H9 (cell line): ENCODE measurements at regions not wholly inside any gene's neighbourhood (a gene's known extent, or its start where the extent isn't known, plus 50 kb on each side); places are given as distances from the start of the nearest gene placed in this dataset.

Source experiments
- DNase-seq: peaks from one replicate; pipeline ENCODE4 v3.0.0-alpha.2; 2017
- H2AFZ ChIP-seq: one replicate; pipeline ENCODE4 v1.6.1; 2013; ENCODE audit warnings: mild to moderate bottlenecking, low read length, control low read depth, moderate library complexity
- H2AK5ac ChIP-seq: 2 replicates; pipeline ENCODE4 v1.6.1; 2013; ENCODE audit warnings: low read length, control low read depth, mixed read lengths; ENCODE audit not compliant: insufficient read length
- H2BK120ac ChIP-seq: one replicate; pipeline ENCODE4 v1.6.1; 2013; ENCODE audit warnings: low read depth, mild to moderate bottlenecking, low read length, control low read depth, inconsistent platforms; ENCODE audit not compliant: poor library complexity, severe bottlenecking
- H2BK12ac ChIP-seq: 2 replicates; pipeline ENCODE4 v1.6.1; 2013; ENCODE audit warnings: low read length, control low read depth, mixed read lengths, low read depth; ENCODE audit not compliant: insufficient read length
- H2BK15ac ChIP-seq: 2 replicates; pipeline ENCODE4 v1.6.1; 2013; ENCODE audit warnings: low read depth, low read length, control low read depth
- H2BK20ac ChIP-seq: one replicate; pipeline ENCODE4 v1.6.1; 2013; ENCODE audit warnings: low read depth, mild to moderate bottlenecking, low read length, control low read depth, inconsistent platforms; ENCODE audit not compliant: poor library complexity, severe bottlenecking
- H2BK5ac ChIP-seq: 2 replicates; pipeline ENCODE4 v1.6.1; 2013; ENCODE audit warnings: low read length, control low read depth, mixed read lengths; ENCODE audit not compliant: insufficient read length
- H3K14ac ChIP-seq: 2 replicates; pipeline ENCODE4 v1.6.1; 2013; ENCODE audit warnings: low read length, control low read depth; ENCODE audit not compliant: insufficient read depth
- H3K18ac ChIP-seq: 2 replicates; pipeline ENCODE4 v1.6.1; 2013; ENCODE audit warnings: low read depth, mild to moderate bottlenecking, mixed read lengths, low read length, control low read depth; ENCODE audit not compliant: insufficient read length
- H3K23ac ChIP-seq: 2 replicates; pipeline ENCODE4 v1.6.1; 2013; ENCODE audit warnings: low read length, control low read depth, mixed read lengths, low read depth; ENCODE audit not compliant: insufficient read length
- H3K23me2 ChIP-seq: 2 replicates; pipeline ENCODE4 v1.6.1; 2013; ENCODE audit warnings: low read depth, mild to moderate bottlenecking, mixed read lengths, low read length, control low read depth; ENCODE audit not compliant: insufficient read length, poor library complexity, severe bottlenecking
- H3K27ac ChIP-seq: 2 replicates; pipeline ENCODE4 v1.5.1; 2013; ENCODE audit warnings: low read length, control low read depth, mixed read lengths, low read depth; ENCODE audit not compliant: insufficient read length
- H3K27me3 ChIP-seq: 2 replicates; pipeline ENCODE4 v1.6.1; 2013; ENCODE audit warnings: low read length, control low read depth, inconsistent platforms; ENCODE audit not compliant: insufficient read depth
- H3K4ac ChIP-seq: 2 replicates; pipeline ENCODE4 v1.6.1; 2013; ENCODE audit warnings: low read depth, mild to moderate bottlenecking, control low read depth, inconsistent platforms, low read length, moderate library complexity
- H3K4me1 ChIP-seq: 2 replicates; pipeline ENCODE4 v1.6.1; 2013; ENCODE audit warnings: low read length, control low read depth, inconsistent platforms; ENCODE audit not compliant: insufficient read depth
- H3K4me2 ChIP-seq: 2 replicates; pipeline ENCODE4 v1.6.1; 2013; ENCODE audit warnings: low read length, control low read depth, mixed read lengths; ENCODE audit not compliant: insufficient read length, insufficient read depth
- H3K56ac ChIP-seq: 2 replicates; pipeline ENCODE4 v1.6.1; 2013; ENCODE audit warnings: low read depth, mild to moderate bottlenecking, mixed read lengths, low read length, control low read depth; ENCODE audit not compliant: insufficient read length
- H3K79me1 ChIP-seq: 2 replicates; pipeline ENCODE4 v1.6.1; 2013; ENCODE audit warnings: low read depth, mild to moderate bottlenecking, moderate library complexity, low read length, control low read depth, inconsistent platforms; ENCODE audit not compliant: insufficient read depth, poor library complexity, severe bottlenecking
- H3K79me2 ChIP-seq: 2 replicates; pipeline ENCODE4 v1.6.1; 2013; ENCODE audit warnings: low read length, control low read depth, inconsistent platforms; ENCODE audit not compliant: insufficient read depth
- H3K9ac ChIP-seq: 2 replicates; pipeline ENCODE4 v1.6.1; 2013; ENCODE audit warnings: low read length, control low read depth, mixed read lengths; ENCODE audit not compliant: insufficient read length; ENCODE audit errors: extremely low read depth
- H3K9me3 ChIP-seq: one replicate; pipeline ENCODE4 v1.6.1; 2013; ENCODE audit warnings: low read depth, low read length, inconsistent platforms; ENCODE audit not compliant: control insufficient read depth
- H3T11ph ChIP-seq: one replicate; pipeline ENCODE4 v1.6.1; 2013; ENCODE audit warnings: mild to moderate bottlenecking, low read length, control low read depth, inconsistent platforms
- H4K20me1 ChIP-seq: one replicate; pipeline ENCODE4 v1.6.1; 2013; ENCODE audit not compliant: control insufficient read depth, insufficient read length, insufficient read depth
- H4K5ac ChIP-seq: 2 replicates; pipeline ENCODE4 v1.6.1; 2013; ENCODE audit warnings: low read depth, mild to moderate bottlenecking, mixed read lengths, low read length, control low read depth; ENCODE audit not compliant: insufficient read length
- H4K8ac ChIP-seq: replicated peaks from 2 replicates; pipeline ENCODE4 v1.6.1; 2013; ENCODE audit warnings: low read length, control low read depth, mixed read lengths, low read depth; ENCODE audit not compliant: insufficient read length
- H4K91ac ChIP-seq: 2 replicates; pipeline ENCODE4 v1.6.1; 2013; ENCODE audit warnings: low read depth, mild to moderate bottlenecking, moderate library complexity, mixed read lengths, low read length, control low read depth; ENCODE audit not compliant: insufficient read length
- H3K27ac Mint-ChIP-seq, 3 experiments: 2 replicates in 2 of 3; 3 replicates in 1 of 3; pipeline ENCODE4 v1.8.0; 2020 to 2021; ENCODE audit warnings: mixed read lengths in 3 of 3, mild to moderate bottlenecking in 1 of 3, moderate library complexity in 1 of 3
- H3K27me3 Mint-ChIP-seq: 2 replicates; pipeline ENCODE4 v1.8.0; 2021; ENCODE audit warnings: low read depth, mild to moderate bottlenecking, moderate library complexity, mixed read lengths
- H3K36me3 Mint-ChIP-seq, 3 experiments: 2 replicates in 2 of 3; 3 replicates in 1 of 3; pipeline ENCODE4 v1.8.0; 2020 to 2021; ENCODE audit warnings: low read depth in 3 of 3, mixed read lengths in 3 of 3; ENCODE audit not compliant: insufficient read depth in 1 of 3
- H3K4me1 Mint-ChIP-seq, 2 experiments: 2 replicates each; pipeline ENCODE4 v1.8.0; 2020; ENCODE audit warnings: mixed read lengths in 2 of 2
- H3K4me3 Mint-ChIP-seq, 2 experiments: 2 replicates in 1 of 2; 3 replicates in 1 of 2; pipeline ENCODE4 v1.8.0; 2020 to 2021; ENCODE audit warnings: mild to moderate bottlenecking in 2 of 2, mixed read lengths in 2 of 2, moderate library complexity in 1 of 2
- H3K9me3 Mint-ChIP-seq, 2 experiments: 2 replicates in 1 of 2; 3 replicates in 1 of 2; pipeline ENCODE4 v1.8.0; 2020; ENCODE audit warnings: mild to moderate bottlenecking in 2 of 2, mixed read lengths in 2 of 2, moderate library complexity in 1 of 2
- WGBS: extraction: QIAGEN DNeasy Blood & Tissue Kit; methylation state at CpG from one replicate; pipeline ENCODE4 v1.1.7; 2013; ENCODE audit warnings: missing lambda C conversion rate, low lambda C conversion rate, mixed read lengths; ENCODE audit not compliant: insufficient read length; ENCODE audit errors: extremely low coverage; 5-methylcytosine and 5-hydroxymethylcytosine counted together
- TF ChIP-seq, protein P1 (sequence below): fragments of 200-600 bp; sonication (generic); conservative IDR thresholded peaks from 3 replicates; pipeline ENCODE4 v1.8.0; 2021; ENCODE audit warnings: antibody characterized with exemption, mild to moderate bottlenecking

DNA sequence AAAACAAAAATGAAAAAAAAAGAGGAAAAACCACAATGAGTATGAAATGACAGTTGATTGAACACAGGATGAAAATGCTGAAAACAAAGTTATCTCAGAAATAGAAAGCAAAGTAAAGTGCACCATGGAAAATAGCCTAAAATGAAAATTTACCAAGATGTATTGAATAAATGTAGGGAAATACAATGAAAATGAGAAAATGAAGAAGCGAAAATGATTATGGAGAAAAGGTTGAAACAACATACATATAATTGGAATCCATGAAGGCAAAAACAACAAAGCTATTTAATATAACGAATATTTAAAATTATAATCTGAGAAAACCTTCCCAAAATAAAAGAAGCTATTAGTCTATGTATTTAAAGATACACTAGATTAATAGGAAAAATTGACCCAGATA lies 147.4 kb downstream of the TMEM18 start:
- Histone ChIP-seq H3K79me2 (no peaks in the 10 kb centered on the region), H3K9me3 (no peaks in the 10 kb centered on the region), H4K8ac (no peak overlapping the region), H4K91ac (no peak overlapping the region), H3K23ac (no peak overlapping the region), H3K56ac (no peak overlapping the region), H3K18ac (no peak overlapping the region), H3K9ac (no peak overlapping the region), H4K20me1 (no peaks in the 10 kb centered on the region), H3K4me1 (peaks cover 3% of the 10 kb centered on the region; the same call in 1 of the 2 replicates), H2AFZ (no peak overlapping the region), H3K14ac (no peak overlapping the region), H3K27ac (no peak overlapping the region), H2BK12ac (no peak overlapping the region), H3T11ph (no peak overlapping the region), H2AK5ac (no peak overlapping the region), H2BK5ac (no peak overlapping the region), H2BK15ac (no peak overlapping the region), H3K4ac (no peak overlapping the region), H4K5ac (no peak overlapping the region), H3K27me3 (no peaks in the 10 kb centered on the region; the same call in 1 of the 2 replicates), H2BK120ac (no peak overlapping the region), H2BK20ac (no peak overlapping the region), H3K4me2 (no peak overlapping the region), H3K79me1 (no peaks in the 10 kb centered on the region), H3K23me2 (no peaks in the 10 kb centered on the region)
- H3K27ac Mint-ChIP-seq: no peak overlapping the region
- WGBS: 100% methylated on average over 1 of the region's 2 CpGs
- no peaks in the 10 kb centered on the region for H3K36me3 Mint-ChIP-seq
- peaks cover 7% of the 10 kb centered on the region for H3K27me3 Mint-ChIP-seq
- peaks cover 7 to 8% of the 10 kb centered on the region in 2 experiments; a peak in 2 of 5 replicates for H3K9me3 Mint-ChIP-seq
- TF ChIP-seq, protein P1, sequence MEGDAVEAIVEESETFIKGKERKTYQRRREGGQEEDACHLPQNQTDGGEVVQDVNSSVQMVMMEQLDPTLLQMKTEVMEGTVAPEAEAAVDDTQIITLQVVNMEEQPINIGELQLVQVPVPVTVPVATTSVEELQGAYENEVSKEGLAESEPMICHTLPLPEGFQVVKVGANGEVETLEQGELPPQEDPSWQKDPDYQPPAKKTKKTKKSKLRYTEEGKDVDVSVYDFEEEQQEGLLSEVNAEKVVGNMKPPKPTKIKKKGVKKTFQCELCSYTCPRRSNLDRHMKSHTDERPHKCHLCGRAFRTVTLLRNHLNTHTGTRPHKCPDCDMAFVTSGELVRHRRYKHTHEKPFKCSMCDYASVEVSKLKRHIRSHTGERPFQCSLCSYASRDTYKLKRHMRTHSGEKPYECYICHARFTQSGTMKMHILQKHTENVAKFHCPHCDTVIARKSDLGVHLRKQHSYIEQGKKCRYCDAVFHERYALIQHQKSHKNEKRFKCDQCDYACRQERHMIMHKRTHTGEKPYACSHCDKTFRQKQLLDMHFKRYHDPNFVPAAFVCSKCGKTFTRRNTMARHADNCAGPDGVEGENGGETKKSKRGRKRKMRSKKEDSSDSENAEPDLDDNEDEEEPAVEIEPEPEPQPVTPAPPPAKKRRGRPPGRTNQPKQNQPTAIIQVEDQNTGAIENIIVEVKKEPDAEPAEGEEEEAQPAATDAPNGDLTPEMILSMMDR: no peak
- H3K4me1 Mint-ChIP-seq: peaks cover 2 to 4% of the 10 kb centered on the region in 2 experiments; a peak in 2 of 4 replicates
- no peak overlapping the region for H3K4me3 Mint-ChIP-seq
- DNase-seq: no peak
